Fibroblast of mammary gland (primary cell): ENCODE measurements at regions not wholly inside any gene's neighbourhood (a gene's known extent, or its start where the extent isn't known, plus 50 kb on each side); places are given as distances from the start of the nearest gene placed in this dataset.

Experiments used
- DNase-seq: peaks from one replicate; pipeline ENCODE4 v3.0.0-alpha.2; 2010; ENCODE audit warnings: low read depth
- H3K4me3 ChIP-seq: 2 replicates; pipeline ENCODE4 v1.5.1; 2011; ENCODE audit warnings: low read depth, mild to moderate bottlenecking, low read length, moderate library complexity; ENCODE audit not compliant: control insufficient read depth
- TF ChIP-seq, protein P1 (sequence below): conservative IDR thresholded peaks from 2 replicates; pipeline ENCODE4 v1.5.1; 2011; ENCODE audit warnings: low read depth, low read length, inconsistent platforms; ENCODE audit not compliant: control insufficient read depth, insufficient read depth

DNA sequence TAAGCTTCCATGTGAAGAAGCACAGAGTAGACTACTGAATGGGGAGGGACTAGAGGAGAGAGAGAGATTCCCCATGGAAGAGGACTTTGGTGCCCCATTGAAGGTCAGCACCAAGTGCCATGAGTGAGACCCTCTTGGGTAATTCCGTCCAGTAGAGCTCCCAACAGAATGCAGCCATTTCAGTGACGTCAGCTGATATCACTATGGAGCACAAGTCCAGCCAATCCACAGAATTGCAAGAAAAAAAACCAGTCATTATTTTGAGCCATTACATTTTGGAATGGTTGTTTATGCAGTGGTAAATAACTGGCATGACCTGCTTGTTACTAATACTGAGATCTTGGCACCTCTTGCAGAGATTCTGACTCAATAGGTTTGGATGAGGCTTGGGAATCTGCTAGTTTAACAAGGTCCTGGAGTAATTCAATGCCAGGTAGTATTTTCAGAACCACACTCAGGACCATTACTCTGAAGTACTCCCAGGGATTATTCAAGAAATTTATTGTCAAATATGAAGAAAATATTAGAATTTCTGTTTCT is 52.6 kb upstream of the SP8 start:
- TF ChIP-seq, protein P1, sequence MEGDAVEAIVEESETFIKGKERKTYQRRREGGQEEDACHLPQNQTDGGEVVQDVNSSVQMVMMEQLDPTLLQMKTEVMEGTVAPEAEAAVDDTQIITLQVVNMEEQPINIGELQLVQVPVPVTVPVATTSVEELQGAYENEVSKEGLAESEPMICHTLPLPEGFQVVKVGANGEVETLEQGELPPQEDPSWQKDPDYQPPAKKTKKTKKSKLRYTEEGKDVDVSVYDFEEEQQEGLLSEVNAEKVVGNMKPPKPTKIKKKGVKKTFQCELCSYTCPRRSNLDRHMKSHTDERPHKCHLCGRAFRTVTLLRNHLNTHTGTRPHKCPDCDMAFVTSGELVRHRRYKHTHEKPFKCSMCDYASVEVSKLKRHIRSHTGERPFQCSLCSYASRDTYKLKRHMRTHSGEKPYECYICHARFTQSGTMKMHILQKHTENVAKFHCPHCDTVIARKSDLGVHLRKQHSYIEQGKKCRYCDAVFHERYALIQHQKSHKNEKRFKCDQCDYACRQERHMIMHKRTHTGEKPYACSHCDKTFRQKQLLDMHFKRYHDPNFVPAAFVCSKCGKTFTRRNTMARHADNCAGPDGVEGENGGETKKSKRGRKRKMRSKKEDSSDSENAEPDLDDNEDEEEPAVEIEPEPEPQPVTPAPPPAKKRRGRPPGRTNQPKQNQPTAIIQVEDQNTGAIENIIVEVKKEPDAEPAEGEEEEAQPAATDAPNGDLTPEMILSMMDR = no peak
- DNase-seq = no peak
- no peak overlapping the region for H3K4me3 ChIP-seq

DNA sequence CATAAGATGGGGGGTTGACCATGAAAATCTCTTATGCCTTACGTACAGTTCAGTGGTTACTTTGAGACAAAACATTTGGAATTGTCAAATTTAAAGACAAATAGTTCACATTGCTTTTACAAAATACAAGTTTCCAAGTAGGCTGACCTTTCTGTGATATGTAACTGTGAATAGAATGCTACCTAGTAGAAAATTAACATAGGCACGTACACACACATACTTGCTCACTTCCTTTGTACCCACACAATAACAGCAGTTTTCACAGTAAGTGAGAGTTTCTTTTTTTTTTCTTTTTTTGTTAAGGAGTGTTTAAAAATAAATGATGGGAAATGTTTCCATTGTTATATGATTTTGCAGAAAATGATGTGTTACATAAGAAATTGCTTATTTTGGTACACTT is 53.3 kb upstream of the SP8 start:
- DNase-seq = no peak
- TF ChIP-seq, protein P1 = no peak
- no peak overlapping the region for H3K4me3 ChIP-seq

DNA sequence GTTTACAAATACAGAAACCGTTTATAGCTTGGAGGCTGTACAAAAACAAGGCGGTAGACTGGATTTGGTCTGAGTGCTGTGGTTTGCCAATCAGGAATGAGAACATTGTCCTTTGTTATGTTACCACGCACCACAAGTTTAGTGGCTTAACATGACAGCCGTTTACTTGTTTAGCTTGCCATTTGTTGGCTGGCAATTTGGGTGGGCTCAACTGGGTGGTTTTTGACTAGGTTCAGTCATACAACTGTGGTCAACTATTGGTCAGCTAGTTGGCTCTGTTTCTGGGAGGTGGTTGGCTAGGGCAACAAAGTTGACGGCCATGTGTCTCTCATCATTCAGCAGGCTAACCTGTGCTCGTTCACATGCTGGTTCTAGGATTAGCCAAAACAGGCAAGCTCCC is 60.1 kb upstream of the SP8 start:
- TF ChIP-seq, protein P1 = no peak
- no peak overlapping the region for H3K4me3 ChIP-seq
- no peak for DNase-seq

DNA sequence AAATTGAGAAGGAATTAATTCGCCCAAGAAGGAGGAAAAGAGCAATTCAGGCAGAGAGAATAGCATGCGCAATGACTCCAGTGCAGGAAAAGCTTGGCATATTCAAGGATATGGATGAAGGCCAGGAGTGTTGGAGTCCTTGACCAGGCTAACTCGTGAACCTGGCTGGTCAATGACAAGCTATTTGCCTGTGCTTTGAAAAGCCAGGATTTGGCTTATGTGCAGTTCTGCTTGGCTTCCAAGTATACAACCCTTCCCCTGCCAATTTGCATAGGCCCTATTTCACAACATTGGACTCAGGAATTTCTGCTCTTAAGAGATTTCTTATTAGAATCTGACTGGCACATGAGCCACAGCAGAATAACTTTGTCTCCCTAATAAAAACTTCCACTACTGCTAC is 72.3 kb upstream of the SP8 start:
- no peak overlapping the region for H3K4me3 ChIP-seq
- DNase-seq = no peak
- TF ChIP-seq, protein P1 = no peak

DNA sequence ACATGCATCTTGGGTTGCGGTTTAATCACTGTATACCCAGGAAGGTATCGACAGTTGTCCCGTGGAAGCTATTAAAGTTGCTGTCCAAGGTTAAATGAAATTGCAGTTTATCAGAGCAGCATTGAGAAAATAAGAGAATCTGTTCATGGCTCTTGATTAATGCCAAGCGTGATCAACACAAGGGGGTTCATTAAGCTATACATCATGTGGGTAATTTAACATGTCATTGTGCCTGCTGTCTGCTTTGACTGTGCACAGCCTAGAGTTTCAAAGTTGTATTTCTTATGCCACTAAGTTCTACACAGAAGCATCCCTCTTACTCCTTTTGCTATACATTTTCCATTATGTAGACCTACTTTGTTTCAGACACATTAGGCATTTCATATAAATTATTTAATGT is 74.8 kb upstream of the SP8 start:
- H3K4me3 ChIP-seq = no peak overlapping the region
- DNase-seq = no peak
- TF ChIP-seq, protein P1 = no peak

DNA sequence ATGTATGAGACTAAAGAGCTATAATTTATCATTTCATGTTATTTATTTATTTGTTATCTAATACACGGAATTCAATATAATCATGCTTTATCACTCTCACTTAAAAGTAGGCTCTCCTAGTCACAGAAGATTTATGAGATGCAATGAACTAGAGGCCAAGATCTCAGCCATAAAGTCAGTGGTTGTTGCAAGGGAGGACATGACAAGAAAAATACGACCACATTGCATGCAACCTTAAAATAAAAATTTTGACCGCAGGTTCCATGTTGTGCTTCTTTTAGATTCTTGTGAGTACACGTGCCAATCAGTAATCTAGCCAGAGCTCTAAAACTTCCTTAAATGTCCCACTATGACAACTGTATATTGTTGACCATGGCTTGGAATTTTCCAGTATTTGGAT is 75.9 kb upstream of the SP8 start:
- no peak overlapping the region for H3K4me3 ChIP-seq
- no peak for DNase-seq
- TF ChIP-seq, protein P1 = no peak

DNA sequence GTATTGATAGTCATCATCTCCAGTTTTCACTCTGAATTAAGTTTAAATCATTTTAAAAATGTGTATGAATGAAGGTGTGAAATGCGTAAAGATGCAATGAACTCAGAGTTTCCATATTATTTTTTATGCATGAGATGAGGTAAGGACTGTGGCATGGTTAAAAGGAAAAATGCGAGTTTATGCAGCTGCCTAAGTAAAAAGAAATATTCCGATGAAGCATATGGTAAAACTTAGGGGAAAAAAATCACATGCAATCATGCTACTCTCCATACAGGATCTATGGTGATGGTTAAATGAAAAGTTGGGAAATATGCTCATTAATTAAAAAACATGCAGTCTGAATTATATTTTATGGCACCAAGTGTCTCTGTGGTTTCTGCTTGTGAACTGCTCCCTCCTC is 77.5 kb upstream of the SP8 start:
- no peak for DNase-seq
- TF ChIP-seq, protein P1 = no peak
- H3K4me3 ChIP-seq = no peak overlapping the region
